GM19240 (cell line): ENCODE measurements at regions not wholly inside any gene's neighbourhood (a gene's known extent, or its start where the extent isn't known, plus 50 kb on each side); places are given as distances from the start of the nearest gene placed in this dataset.

Source experiments
- DNase-seq: peaks from one replicate; pipeline ENCODE4 v3.0.0; 2011; ENCODE audit warnings: low spot score; ENCODE audit not compliant: insufficient read length

DNA sequence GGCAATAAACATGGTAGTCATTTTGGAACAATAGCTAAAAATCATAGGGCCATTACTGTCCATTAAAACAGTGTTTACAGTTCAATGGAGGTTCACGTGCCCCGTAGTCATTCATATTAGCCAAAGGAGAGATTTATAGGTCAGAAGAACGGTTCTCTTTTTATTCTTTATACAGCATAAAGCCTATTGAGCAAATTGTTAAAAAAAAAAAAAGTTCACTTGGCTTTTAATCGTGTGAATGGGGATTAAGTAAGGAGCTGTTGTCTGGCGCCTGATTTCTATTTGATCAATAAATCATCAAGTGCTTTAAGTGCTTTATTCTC, 69.1 kb upstream of the TBCA start:
- no peak for DNase-seq

DNA sequence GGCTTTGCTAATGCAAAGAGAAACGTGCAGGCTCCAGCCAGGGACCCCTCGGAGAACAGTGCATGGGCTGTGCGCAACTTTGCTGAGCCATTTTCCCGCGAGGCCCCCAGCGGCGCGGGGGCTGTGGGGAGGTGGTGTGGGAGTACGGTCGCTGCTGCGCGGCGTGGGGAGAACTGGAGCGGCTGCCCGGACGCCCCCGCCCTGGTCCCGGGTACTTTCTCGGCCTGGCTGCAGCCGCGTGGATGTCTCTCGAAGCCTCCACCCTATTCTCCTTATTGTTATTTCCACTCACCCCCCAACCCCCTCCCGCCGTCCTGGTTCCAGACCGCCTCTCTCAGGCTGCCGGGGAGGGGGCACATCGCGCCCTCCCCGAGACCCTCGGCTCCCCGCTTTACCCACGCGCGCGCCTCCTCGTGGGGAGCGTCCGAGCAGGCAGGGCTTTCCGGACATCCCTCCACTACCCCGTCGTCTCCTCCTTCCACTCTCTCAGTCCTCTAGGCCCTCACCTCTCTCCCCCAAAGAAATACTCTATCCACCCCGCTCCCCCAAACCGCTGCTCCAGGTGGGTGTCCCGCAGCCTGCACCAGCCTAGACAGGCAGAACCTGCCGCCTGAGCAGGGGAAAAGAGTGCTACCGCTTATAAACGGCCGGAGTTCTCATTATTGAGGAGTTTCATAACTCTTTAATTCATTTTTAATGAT, 68.6 kb upstream of the TBCA start:
- DNase-seq: no peak

GRCh38 chr5:77844373-77844622, 68.2 kb upstream of the TBCA start:
- DNase-seq: no peak

GRCh38 chr5:77843570-77844372, 67.6 kb upstream of the TBCA start:
- DNase-seq: no peak

DNA sequence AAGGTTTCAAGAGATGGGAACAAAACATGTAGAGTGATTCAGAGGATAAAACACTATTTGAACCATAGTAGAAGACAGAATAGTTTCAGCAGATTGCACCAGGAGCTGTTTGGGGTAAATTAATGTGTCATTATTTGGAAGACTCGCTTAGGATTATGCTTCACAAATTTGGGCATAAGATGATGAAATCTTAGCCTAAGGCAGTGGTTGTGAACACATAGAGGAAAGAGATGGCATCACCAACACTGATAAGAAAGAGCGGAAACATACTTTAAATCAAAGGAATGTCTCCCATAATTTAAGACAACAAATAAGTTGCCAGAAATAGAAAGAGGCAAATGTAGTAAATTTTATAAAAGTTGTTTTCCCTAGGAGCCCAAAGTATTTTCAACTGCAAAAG, 66.1 kb upstream of the TBCA start:
- no peak for DNase-seq

DNA sequence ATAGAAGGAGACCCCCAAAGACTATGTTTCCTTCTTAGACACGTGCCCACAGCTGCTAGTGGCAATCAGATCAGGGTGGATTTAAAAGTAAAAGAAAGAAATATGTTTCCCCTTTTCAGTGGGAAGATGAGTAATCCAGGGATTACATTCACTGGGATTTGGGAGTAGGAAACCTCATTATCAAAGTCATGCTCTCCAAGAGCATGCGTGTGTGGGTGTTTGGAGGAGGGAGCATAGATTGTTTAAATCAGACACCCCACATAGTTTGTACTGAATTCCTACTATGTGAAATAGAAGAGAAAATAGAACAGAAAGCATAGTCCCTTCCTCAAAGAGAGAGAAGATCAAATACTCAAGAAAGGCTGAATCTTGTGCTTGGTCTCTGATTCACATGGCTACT, 65.5 kb upstream of the TBCA start:
- DNase-seq: no peak

DNA sequence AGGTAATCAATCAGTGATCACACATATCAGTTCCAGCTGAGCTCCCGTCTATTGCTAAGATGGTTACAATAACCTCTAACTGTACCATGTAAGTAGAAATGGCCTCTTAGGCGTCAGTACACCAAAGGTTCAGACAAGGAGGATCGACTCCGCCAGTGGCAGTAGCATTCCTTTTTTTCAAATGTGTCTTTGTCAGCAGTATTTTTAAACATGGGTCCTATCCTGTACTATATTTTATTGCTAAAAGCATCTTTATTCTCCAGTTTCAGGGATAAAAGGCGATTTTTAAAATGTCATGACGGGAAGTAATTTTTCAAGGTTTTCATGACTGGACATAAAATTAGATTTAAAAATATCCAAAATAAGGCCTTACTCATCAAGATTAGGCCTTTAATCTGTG, 64.8 kb upstream of the TBCA start:
- DNase-seq: no peak

- DNase-seq: no peak
Measured at GRCh38 chr5:77839691-77840090, 63.6 kb upstream of the TBCA start.

DNA sequence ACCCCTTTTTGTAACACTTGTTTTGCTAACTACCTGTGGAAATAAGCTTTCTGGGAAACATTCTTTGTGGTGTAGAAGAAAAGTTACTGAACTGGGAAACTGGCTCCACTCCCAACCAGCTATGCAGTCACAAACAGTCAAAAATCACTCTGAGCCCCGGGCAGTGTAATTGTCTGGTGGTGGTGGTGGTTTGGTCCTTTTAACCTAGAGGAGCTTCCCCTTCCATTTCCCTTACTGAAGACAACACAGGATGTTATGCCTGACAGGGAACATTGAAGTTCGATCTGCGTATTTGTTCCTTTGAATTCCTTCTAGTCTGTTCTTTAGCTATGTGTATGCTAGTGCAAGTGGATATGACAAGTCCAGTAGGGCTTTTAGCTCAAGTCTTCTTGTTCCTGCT, 56.8 kb upstream of the TBCA start:
- no peak for DNase-seq

DNA sequence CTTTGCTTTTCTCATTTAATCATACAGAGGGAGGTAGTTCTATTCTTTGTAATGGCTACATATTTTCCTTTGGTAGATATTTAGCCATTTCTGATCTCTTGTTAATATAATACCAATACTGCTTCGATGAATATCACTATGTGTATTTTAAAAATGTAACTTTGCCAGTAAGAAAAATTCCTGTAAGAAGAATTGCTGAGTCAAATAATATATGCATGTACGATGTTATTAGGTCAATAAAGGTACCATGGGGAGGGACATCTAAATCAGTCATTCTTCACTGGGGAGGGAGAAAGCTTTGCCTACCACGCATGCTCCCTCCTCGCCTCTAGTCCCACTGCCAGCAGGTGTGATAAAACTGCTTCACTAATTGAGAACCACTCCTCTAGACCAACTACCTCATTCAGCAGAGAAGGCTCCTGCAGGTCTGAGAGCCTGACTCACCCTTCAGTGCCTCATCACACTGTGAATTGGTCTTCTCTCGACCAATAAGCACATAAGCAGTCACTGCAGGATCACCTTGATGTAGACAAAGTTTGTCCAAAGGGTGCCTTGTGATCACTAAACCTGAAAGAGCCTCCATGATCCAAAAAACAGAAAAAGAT, 56.1 kb upstream of the TBCA start:
- DNase-seq: no peak

DNA sequence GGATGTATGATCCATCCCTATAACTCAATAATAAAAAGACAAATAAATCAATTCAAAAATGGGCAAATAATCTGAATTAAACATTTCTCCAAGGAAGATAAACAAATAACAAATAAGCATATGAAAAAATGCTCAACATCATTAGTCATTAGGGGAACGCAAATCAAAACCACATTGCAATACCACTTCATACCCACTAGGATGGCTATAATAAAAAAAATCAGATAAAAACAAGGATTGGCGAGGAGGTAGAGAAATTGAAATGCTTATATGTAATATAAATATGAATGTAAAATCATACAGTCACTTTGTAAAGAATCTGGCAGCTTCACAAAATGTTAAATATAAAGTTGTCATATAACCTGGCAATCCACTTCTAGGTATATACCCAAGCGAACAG, 52.3 kb upstream of the TBCA start:
- no peak for DNase-seq
